NB4 (cell line): ENCODE measurements at regions not wholly inside any gene's neighbourhood (a gene's known extent, or its start where the extent isn't known, plus 50 kb on each side); places are given as distances from the start of the nearest gene placed in this dataset.

Source experiments
- CTCF ChIP-seq: IDR thresholded peaks from one replicate; pipeline ENCODE4 v1.5.1; 2012; ENCODE audit warnings: low read depth, low read length
- MYC ChIP-seq: IDR thresholded peaks from 2 replicates; pipeline ENCODE4 v1.6.1; 2011; ENCODE audit warnings: low read depth, low read length
- POLR2A ChIP-seq: IDR thresholded peaks from 2 replicates; pipeline ENCODE4 v1.6.1; 2011; ENCODE audit warnings: mild to moderate bottlenecking; ENCODE audit not compliant: insufficient read length; ENCODE audit errors: extremely low read depth
- TF ChIP-seq, protein P1 (sequence below): IDR thresholded peaks from 2 replicates; pipeline ENCODE4 v1.6.1; 2011; ENCODE audit warnings: low read depth, low read length

GRCh38 chr17:53948323-53948722, 125.6 kb downstream of the KIF2B start:
- TF ChIP-seq POLR2A (no peak), CTCF (no peak), MYC (no peak)
- TF ChIP-seq, protein P1, sequence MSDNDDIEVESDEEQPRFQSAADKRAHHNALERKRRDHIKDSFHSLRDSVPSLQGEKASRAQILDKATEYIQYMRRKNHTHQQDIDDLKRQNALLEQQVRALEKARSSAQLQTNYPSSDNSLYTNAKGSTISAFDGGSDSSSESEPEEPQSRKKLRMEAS: no peak
